ENCODE measurements at regions not wholly inside any gene's neighbourhood (a gene's known extent, or its start where the extent isn't known, plus 50 kb on each side); places are given as distances from the start of the nearest gene placed in this dataset.
"Not testable (repeated sequence)": the region's sequence is repeated elsewhere in the genome, so short reads cannot be mapped to it uniquely, and the experiment has no call there.

DNA sequence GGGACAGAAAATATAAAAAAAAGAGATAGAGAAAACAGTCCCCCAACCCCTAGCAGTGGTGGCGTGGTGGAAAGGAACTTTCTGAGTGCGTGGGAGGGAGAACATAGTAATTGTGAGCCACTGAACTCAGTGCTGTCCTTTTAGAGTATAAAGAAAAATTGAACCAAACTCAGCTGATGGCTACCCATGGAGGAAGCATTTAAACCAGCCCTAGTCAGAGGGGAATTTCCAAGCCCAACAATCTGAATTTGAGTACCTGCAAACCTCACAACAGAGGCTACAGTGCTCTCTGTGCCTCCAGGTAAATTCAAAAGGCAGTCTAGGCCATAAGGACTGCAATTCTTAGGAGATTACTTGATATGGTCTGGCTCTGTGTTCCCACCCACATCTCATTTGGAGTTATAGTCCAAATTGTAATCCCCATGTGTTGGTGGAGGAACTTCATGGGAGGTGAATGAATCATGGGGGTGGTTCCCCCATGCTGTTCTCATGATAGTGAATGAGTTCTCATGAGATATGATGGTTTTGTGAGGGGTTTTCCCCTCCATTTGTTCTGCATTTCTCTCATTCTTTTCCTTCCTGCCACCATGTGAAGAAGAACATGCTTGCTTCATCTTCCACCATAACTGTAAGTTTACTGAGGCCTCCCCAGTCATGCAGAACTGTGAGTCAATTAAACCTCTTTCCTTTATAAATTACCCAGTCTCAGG is 687.8 kb downstream of the FAM181B start:
- Histone ChIP-seq H3K4me1 (ENCODE audit: insufficient read depth, insufficient read length) (no peaks in the 10 kb centered on the region), H3K9me3 (ENCODE audit: insufficient read depth, low read length) (no peaks in the 10 kb centered on the region), H3K9ac (ENCODE audit: insufficient read length, low read depth) (no peak overlapping the region), H3K36me3 (ENCODE audit: insufficient read depth, insufficient read length, low read length) (no peaks in the 10 kb centered on the region), H3K27me3 (ENCODE audit: insufficient read depth, insufficient read length) (no peaks in the 10 kb centered on the region), H3K4me3 (ENCODE audit: insufficient read length, low read depth) (no peak overlapping the region)
- no peak for DNase-seq (ENCODE audit: low read depth, low spot score)
- TF ChIP-seq ZNF274 (IDR thresholded peaks at IDR 0.05; ENCODE audit: low read depth, low read length) (no peak), SUZ12 (IDR thresholded peaks at IDR 0.05; ENCODE audit: extremely low read depth, insufficient read depth, insufficient read length) (no peak), YY1 (IDR thresholded peaks at IDR 0.05; ENCODE audit: insufficient read depth, insufficient read length) (no peak)

DNA sequence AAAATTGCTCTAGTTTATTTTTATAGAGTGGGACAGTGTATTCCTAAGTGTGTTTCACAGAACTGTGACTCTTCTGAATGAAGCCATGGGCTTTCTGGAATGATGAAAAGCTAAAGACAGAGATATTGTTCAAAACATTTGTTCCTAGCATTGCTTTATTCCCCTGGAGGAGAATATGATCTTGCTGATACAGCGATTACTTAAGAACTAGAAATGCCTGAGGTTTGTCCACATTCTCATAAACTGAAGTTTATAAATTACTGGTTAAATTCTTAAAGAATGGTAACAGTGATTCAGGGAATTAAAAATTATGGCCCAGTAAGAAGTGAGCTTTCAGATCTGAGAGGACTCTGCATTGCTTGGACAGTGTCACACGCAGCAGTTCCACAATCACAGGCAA is 690.3 kb downstream of the FAM181B start:
- Histone ChIP-seq H3K4me1 (ENCODE audit: insufficient read depth, insufficient read length) (no peaks in the 10 kb centered on the region), H3K27me3 (ENCODE audit: insufficient read depth, insufficient read length) (no peaks in the 10 kb centered on the region), H3K4me3 (ENCODE audit: insufficient read length, low read depth) (no peak overlapping the region), H3K9me3 (ENCODE audit: insufficient read depth, low read length) (no peaks in the 10 kb centered on the region), H3K9ac (ENCODE audit: insufficient read length, low read depth) (no peak overlapping the region), H3K36me3 (ENCODE audit: insufficient read depth, insufficient read length, low read length) (no peaks in the 10 kb centered on the region)
- DNase-seq (ENCODE audit: low read depth, low spot score): no peak
- TF ChIP-seq SUZ12 (IDR thresholded peaks at IDR 0.05; ENCODE audit: extremely low read depth, insufficient read depth, insufficient read length): no peak
- TF ChIP-seq YY1 (IDR thresholded peaks at IDR 0.05; ENCODE audit: insufficient read depth, insufficient read length): no peak
- TF ChIP-seq ZNF274 (IDR thresholded peaks at IDR 0.05; ENCODE audit: low read depth, low read length): no peak

DNA sequence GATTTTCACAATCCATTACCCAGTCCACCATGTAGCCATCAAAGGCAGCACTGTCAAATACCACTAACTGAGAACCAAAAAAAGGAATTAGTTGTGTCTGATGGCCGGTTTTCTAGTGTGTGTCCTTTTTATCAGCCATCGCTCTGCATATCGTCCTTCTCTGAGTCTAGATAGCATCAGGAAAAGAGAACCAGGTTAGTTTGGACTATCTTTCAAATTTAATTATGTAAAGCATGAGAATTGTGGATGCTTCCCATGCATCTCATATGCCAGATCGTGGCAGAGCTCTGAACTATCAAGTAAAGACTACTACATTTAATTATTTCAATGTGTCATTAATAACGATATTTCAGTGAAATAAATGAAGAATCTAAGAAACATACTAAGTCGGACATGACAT is 691.9 kb downstream of the FAM181B start:
- no peak for TF ChIP-seq ZNF274 (IDR thresholded peaks at IDR 0.05; ENCODE audit: low read depth, low read length)
- TF ChIP-seq YY1 (IDR thresholded peaks at IDR 0.05; ENCODE audit: insufficient read depth, insufficient read length): no peak
- no peak for TF ChIP-seq SUZ12 (IDR thresholded peaks at IDR 0.05; ENCODE audit: extremely low read depth, insufficient read depth, insufficient read length)
- no peaks in the 10 kb centered on the region for H3K36me3 ChIP-seq (ENCODE audit: insufficient read depth, insufficient read length, low read length)
- no peaks in the 10 kb centered on the region for H3K4me1 ChIP-seq (ENCODE audit: insufficient read depth, insufficient read length)
- H3K9ac ChIP-seq (ENCODE audit: insufficient read length, low read depth): no peak overlapping the region
- no peak for DNase-seq (ENCODE audit: low read depth, low spot score)
- H3K27me3 ChIP-seq (ENCODE audit: insufficient read depth, insufficient read length): no peaks in the 10 kb centered on the region
- H3K9me3 ChIP-seq (ENCODE audit: insufficient read depth, low read length): no peaks in the 10 kb centered on the region
- H3K4me3 ChIP-seq (ENCODE audit: insufficient read length, low read depth): no peak overlapping the region

DNA sequence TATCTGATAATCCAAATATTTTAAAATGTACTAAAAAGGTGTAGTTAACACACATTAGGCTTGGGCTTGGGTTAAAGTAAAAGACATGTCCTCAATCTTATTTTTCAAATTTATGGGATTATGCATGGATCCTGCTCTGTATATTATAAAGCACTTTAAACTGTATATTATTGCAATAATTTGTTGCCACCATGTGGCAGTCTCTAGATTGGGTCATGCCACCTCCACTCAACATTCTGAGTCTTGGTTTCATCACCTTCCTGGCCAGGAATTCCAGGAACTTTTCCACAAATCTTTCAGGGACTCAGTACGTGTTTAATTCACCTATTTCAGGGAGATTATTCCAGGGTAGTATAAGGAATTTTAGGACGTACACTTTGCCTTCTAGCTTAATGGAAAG is 695.5 kb downstream of the FAM181B start:
- H3K4me3 ChIP-seq (ENCODE audit: insufficient read length, low read depth): no peak overlapping the region
- no peaks in the 10 kb centered on the region for H3K27me3 ChIP-seq (ENCODE audit: insufficient read depth, insufficient read length)
- H3K9me3 ChIP-seq (ENCODE audit: insufficient read depth, low read length): no peaks in the 10 kb centered on the region
- H3K9ac ChIP-seq (ENCODE audit: insufficient read length, low read depth): no peak overlapping the region
- no peaks in the 10 kb centered on the region for H3K36me3 ChIP-seq (ENCODE audit: insufficient read depth, insufficient read length, low read length)
- H3K4me1 ChIP-seq (ENCODE audit: insufficient read depth, insufficient read length): no peaks in the 10 kb centered on the region
- no peak for TF ChIP-seq YY1 (IDR thresholded peaks at IDR 0.05; ENCODE audit: insufficient read depth, insufficient read length)
- TF ChIP-seq ZNF274 (IDR thresholded peaks at IDR 0.05; ENCODE audit: low read depth, low read length): no peak
- no peak for TF ChIP-seq SUZ12 (IDR thresholded peaks at IDR 0.05; ENCODE audit: extremely low read depth, insufficient read depth, insufficient read length)
- DNase-seq (ENCODE audit: low read depth, low spot score): no peak

DNA sequence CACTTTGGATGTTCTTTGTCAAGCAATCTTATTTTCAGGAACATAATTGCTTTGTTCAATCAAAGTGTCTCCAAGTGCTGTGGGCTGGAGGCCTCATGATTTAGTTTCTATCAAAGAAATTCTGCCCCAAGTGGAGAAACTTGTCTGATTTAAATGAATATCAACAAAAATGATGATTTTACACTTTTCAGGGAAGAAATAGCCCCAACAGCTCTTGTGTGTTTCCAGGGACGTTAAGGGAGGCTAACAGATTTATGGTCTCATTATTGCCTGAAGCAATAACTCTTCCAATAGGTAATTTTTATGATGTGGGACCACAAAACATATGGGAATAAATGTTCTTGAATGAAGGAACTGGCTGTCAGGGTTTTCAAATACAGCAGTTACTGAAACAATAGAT is 699.1 kb downstream of the FAM181B start:
- no peaks in the 10 kb centered on the region for H3K36me3 ChIP-seq (ENCODE audit: insufficient read depth, insufficient read length, low read length)
- TF ChIP-seq YY1 (IDR thresholded peaks at IDR 0.05; ENCODE audit: insufficient read depth, insufficient read length): no peak
- H3K27me3 ChIP-seq (ENCODE audit: insufficient read depth, insufficient read length): no peaks in the 10 kb centered on the region
- H3K9me3 ChIP-seq (ENCODE audit: insufficient read depth, low read length): no peaks in the 10 kb centered on the region
- H3K4me1 ChIP-seq (ENCODE audit: insufficient read depth, insufficient read length): no peaks in the 10 kb centered on the region
- H3K9ac ChIP-seq (ENCODE audit: insufficient read length, low read depth): no peak overlapping the region
- no peak overlapping the region for H3K4me3 ChIP-seq (ENCODE audit: insufficient read length, low read depth)
- no peak for DNase-seq (ENCODE audit: low read depth, low spot score)

DNA sequence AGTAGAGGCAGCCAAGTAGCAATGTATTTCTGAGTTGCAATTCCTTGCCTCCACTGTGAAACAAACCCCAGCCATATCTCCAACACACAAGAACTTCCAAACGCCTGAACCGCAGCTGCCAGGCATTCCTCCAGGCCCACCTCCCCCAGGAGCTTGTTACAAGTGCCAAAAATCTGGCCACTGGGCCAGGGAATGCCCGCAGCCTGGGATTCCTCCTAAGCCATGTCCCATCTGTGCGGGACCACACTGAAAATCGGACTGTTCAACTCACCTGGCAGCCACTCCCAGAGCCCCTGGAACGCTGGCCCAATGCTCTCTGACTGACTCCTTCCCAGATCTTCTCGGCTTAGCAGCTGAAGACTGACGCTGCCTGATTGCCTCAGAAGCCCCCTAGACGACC is 706.3 kb downstream of the FAM181B start:
- DNase-seq (ENCODE audit: low read depth, low spot score); H3K36me3 ChIP-seq (ENCODE audit: insufficient read depth, insufficient read length, low read length); H3K4me1 ChIP-seq (ENCODE audit: insufficient read depth, insufficient read length); H3K9ac ChIP-seq (ENCODE audit: insufficient read length, low read depth); H3K4me3 ChIP-seq (ENCODE audit: insufficient read length, low read depth); H3K9me3 ChIP-seq (ENCODE audit: insufficient read depth, low read length); H3K27me3 ChIP-seq (ENCODE audit: insufficient read depth, insufficient read length): not testable (repeated sequence)

DNA sequence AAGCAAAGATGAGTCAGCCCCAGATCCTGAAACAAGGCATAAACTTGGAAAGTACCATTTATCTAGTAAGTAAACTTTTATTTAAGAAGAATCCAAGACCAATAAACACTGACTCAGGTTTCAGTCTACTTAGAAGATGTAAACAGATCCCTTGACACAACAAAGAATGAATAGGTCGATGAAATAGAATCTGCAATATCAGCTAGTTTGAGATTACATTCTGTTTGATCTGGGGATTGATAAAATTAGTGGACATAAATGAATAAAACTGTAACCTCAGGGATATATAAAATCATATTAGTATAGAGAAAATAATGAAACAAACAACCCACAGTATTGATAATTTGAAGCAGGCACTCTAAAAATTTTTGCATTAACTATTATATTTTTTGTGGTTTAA is 708.9 kb downstream of the FAM181B start:
- Histone ChIP-seq H3K4me1 (ENCODE audit: insufficient read depth, insufficient read length) (no peaks in the 10 kb centered on the region), H3K4me3 (ENCODE audit: insufficient read length, low read depth) (no peak overlapping the region), H3K9ac (ENCODE audit: insufficient read length, low read depth) (no peak overlapping the region), H3K9me3 (ENCODE audit: insufficient read depth, low read length) (no peaks in the 10 kb centered on the region), H3K36me3 (ENCODE audit: insufficient read depth, insufficient read length, low read length) (no peaks in the 10 kb centered on the region), H3K27me3 (ENCODE audit: insufficient read depth, insufficient read length) (no peaks in the 10 kb centered on the region)
- no peak for DNase-seq (ENCODE audit: low read depth, low spot score)
- no peak for TF ChIP-seq ZNF274 (IDR thresholded peaks at IDR 0.05; ENCODE audit: low read depth, low read length)
- TF ChIP-seq SUZ12 (IDR thresholded peaks at IDR 0.05; ENCODE audit: extremely low read depth, insufficient read depth, insufficient read length): no peak
- no peak for TF ChIP-seq YY1 (IDR thresholded peaks at IDR 0.05; ENCODE audit: insufficient read depth, insufficient read length)

DNA sequence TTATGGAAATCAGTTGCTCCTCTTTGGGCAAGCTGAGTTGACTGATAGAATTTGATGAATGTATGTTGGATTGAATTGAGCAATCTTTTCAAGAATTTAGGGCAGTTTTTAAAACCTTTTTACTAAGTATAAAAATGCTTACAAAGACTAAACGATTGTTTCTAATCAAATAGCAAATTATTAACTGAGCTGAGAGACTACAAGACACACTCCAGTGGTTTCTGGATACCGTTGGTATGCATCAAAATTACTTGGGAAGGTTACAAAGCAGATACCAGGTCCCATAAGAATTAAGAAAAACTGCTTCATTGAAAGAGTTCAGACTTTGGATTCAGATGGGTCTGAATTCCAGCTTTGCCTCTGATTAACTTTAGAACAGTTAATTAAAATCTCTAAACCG is 721.4 kb downstream of the FAM181B start:
- no peaks in the 10 kb centered on the region for H3K4me1 ChIP-seq (ENCODE audit: insufficient read depth, insufficient read length)
- DNase-seq (ENCODE audit: low read depth, low spot score): no peak
- H3K36me3 ChIP-seq (ENCODE audit: insufficient read depth, insufficient read length, low read length): no peaks in the 10 kb centered on the region
- no peaks in the 10 kb centered on the region for H3K9me3 ChIP-seq (ENCODE audit: insufficient read depth, low read length)
- no peak overlapping the region for H3K4me3 ChIP-seq (ENCODE audit: insufficient read length, low read depth)
- H3K27me3 ChIP-seq (ENCODE audit: insufficient read depth, insufficient read length): no peaks in the 10 kb centered on the region
- no peak overlapping the region for H3K9ac ChIP-seq (ENCODE audit: insufficient read length, low read depth)
- TF ChIP-seq SUZ12 (IDR thresholded peaks at IDR 0.05; ENCODE audit: extremely low read depth, insufficient read depth, insufficient read length) (no peak), ZNF274 (IDR thresholded peaks at IDR 0.05; ENCODE audit: low read depth, low read length) (no peak), YY1 (IDR thresholded peaks at IDR 0.05; ENCODE audit: insufficient read depth, insufficient read length) (no peak)
